Activated naive CD8-positive, alpha-beta T cell treated with anti-CD3 and anti-CD28 coated beads, Interleukin-2, amount 50 U/mL, for 24 hours (primary cell): ENCODE measurements at regions not wholly inside any gene's neighbourhood (a gene's known extent, or its start where the extent isn't known, plus 50 kb on each side); places are given as distances from the start of the nearest gene placed in this dataset.
"Not testable (repeated sequence)": the region's sequence is repeated elsewhere in the genome, so short reads cannot be mapped to it uniquely, and the experiment has no call there.

Experiments
- ATAC-seq: fragments of 150-1000 bp; cut with Tn5 transposase; one replicate; pipeline ENCODE4 v1.10.0; 2021
- DNase-seq: peaks from one replicate; pipeline ENCODE4 v3.0.0; 2021
- H3K27ac Mint-ChIP-seq: one replicate; pipeline ENCODE4 v1.8.0; 2021; ENCODE audit warnings: mild to moderate bottlenecking, mixed read lengths
- H3K27me3 Mint-ChIP-seq: one replicate; pipeline ENCODE4 v1.8.0; 2021; ENCODE audit warnings: mixed read lengths
- H3K36me3 Mint-ChIP-seq: one replicate; pipeline ENCODE4 v1.8.0; 2021; ENCODE audit warnings: low read depth, mixed read lengths
- H3K4me1 Mint-ChIP-seq: one replicate; pipeline ENCODE4 v1.8.0; 2021; ENCODE audit warnings: mixed read lengths
- H3K4me3 Mint-ChIP-seq: one replicate; pipeline ENCODE4 v1.8.0; 2021; ENCODE audit warnings: mild to moderate bottlenecking, moderate library complexity, mixed read lengths
- H3K9me3 Mint-ChIP-seq: one replicate; pipeline ENCODE4 v1.8.0; 2021; ENCODE audit warnings: mixed read lengths

DNA sequence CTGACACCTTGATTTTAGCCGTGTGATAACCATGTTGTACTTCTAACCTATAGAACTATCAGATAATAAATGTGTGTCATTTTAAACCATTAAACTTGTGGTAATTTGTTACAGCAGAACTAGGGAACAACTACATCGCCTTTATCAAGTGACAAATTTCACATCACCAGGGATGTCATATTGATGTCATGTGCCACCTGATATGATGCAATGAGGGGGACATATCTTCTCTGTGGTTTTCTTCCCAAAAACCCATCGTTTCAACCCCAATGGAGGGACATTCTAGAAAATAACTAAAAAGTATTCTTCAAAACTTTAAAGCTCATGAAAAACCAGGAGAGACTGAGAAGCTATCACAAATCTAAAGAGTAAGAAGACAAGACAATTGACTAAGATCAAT, 212.2 kb downstream of the ETV1 start:
- no peak for DNase-seq
- H3K27me3 Mint-ChIP-seq, result no peaks in the 10 kb centered on the region
- no peak overlapping the region for H3K27ac Mint-ChIP-seq
- H3K36me3 Mint-ChIP-seq, result no peaks in the 10 kb centered on the region
- H3K9me3 Mint-ChIP-seq, result no peaks in the 10 kb centered on the region
- peaks cover 4% of the 10 kb centered on the region for H3K4me1 Mint-ChIP-seq
- no peak overlapping the region for H3K4me3 Mint-ChIP-seq
- no peak for ATAC-seq

GRCh38 chr7:13778967-13779366, 210.5 kb downstream of the ETV1 start:
- ATAC-seq, result peak; percentile 77
- peak; percentile 3 for DNase-seq
- Mint-ChIP-seq H3K4me3 (no peak overlapping the region), H3K27ac (no peak overlapping the region), H3K9me3 (no peaks in the 10 kb centered on the region), H3K4me1 (peaks cover 4% of the 10 kb centered on the region), H3K27me3 (no peaks in the 10 kb centered on the region), H3K36me3 (no peaks in the 10 kb centered on the region)

DNA sequence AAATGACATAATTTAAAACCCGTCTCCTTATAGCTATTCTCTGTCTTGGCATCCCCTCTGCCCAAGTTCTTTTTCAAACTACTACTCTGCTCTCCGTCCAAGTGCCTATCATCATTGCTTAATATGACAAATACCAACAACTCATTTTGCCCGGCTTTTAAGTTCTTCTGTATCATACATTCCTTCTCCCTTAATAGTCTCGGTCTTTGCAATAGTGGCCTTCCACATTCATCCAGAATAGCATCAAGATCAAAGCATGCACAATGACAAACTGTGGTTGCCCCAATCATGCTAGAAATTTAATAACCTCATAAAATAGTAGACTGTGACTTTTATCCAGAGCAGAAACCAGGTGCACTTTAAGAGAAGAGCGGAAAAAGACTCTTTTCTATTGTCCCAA, 198.9 kb downstream of the ETV1 start:
- H3K36me3 Mint-ChIP-seq, result no peaks in the 10 kb centered on the region
- H3K4me3 Mint-ChIP-seq, result no peak overlapping the region
- no peak overlapping the region for H3K27ac Mint-ChIP-seq
- no peak for ATAC-seq
- no peaks in the 10 kb centered on the region for H3K9me3 Mint-ChIP-seq
- H3K4me1 Mint-ChIP-seq, result no peaks in the 10 kb centered on the region
- H3K27me3 Mint-ChIP-seq, result no peaks in the 10 kb centered on the region
- no peak for DNase-seq

DNA sequence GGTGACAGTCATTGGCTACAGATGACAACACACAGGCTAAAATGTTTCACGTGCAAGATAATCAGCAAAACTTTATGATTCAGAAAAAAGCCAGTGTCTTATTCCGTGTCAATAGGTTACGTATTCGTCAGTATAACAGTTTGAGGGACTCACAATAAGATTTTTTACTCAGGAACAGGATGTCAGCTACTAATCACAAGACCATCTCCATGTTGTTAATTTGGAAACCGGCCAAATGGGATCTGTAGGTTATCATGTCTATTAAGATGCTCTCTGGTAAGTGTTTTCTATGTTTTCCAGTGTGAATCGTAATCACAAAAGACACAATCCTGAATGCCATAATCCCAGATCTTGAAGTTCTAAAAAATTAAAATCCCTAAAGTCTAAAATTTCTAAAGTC, 197.3 kb downstream of the ETV1 start:
- H3K4me1 Mint-ChIP-seq, result no peaks in the 10 kb centered on the region
- H3K36me3 Mint-ChIP-seq, result no peaks in the 10 kb centered on the region
- DNase-seq, result no peak
- H3K9me3 Mint-ChIP-seq, result no peaks in the 10 kb centered on the region
- H3K4me3 Mint-ChIP-seq, result no peak overlapping the region
- no peaks in the 10 kb centered on the region for H3K27me3 Mint-ChIP-seq
- no peak overlapping the region for H3K27ac Mint-ChIP-seq
- no peak for ATAC-seq

DNA sequence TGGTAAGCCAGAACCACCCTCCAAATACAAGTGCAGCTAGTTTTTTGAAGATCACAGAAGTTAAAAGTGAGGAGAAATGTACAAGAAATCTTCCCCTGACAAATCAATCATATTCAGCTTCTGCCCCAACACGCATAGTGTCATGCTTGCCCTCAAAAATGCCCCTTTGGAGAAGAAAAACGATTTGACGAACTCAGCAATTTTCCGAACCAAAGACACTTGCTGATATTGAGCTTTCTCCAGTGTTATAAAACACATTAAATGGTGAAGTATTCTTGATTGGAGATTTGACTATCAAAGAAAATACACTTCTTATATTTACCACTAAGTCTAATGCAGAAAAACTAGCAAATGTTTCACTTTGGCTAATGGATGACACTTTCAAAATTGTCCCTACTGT, 195.5 kb downstream of the ETV1 start:
- H3K9me3 Mint-ChIP-seq, result no peaks in the 10 kb centered on the region
- no peak for DNase-seq
- ATAC-seq, result no peak
- no peaks in the 10 kb centered on the region for H3K4me1 Mint-ChIP-seq
- H3K27me3 Mint-ChIP-seq, result no peaks in the 10 kb centered on the region
- H3K27ac Mint-ChIP-seq, result no peak overlapping the region
- no peak overlapping the region for H3K4me3 Mint-ChIP-seq
- H3K36me3 Mint-ChIP-seq, result no peaks in the 10 kb centered on the region

DNA sequence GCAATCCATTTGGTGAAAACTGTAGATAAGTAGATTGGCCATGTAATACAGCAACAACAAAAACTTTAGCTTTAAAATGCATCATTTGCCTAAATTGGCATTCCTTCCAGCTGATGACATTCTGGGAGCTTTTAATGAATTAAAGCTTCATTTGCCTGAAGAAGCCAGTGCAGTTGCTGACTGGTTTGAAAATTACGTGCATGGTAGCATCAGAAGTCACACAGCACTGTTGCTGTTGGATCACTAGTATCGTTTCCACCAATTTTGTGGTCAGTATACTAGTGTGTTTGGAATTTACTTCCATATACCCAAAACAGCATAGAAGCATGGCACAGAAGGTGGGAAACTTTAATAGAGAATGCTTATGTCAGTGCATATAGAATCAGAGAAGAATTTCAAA, 194.9 kb downstream of the ETV1 start:
- no peaks in the 10 kb centered on the region for H3K36me3 Mint-ChIP-seq
- ATAC-seq (no peak), DNase-seq (no peak)
- H3K4me1 Mint-ChIP-seq, result no peaks in the 10 kb centered on the region
- no peak overlapping the region for H3K27ac Mint-ChIP-seq
- H3K27me3 Mint-ChIP-seq, result no peaks in the 10 kb centered on the region
- no peak overlapping the region for H3K4me3 Mint-ChIP-seq
- H3K9me3 Mint-ChIP-seq, result no peaks in the 10 kb centered on the region

DNA sequence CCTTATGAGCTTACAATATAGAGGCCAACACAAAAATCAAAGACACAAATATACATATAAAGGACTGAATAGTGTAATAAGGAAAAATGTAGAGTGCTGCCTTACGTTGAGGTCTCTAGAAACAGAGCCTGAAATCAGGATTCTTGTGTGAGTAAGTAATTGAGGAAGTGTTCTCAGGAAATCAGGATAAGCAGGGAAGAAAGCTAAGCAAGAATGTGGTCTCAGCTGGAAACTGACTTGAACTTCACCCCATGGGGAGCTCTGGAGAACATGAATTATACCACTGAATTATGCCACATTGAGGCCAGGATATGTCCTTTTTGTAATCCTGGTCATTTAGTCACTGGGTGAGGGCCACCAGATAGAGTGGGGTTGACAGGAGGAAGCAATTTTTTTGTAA, 191.9 kb downstream of the ETV1 start:
- Mint-ChIP-seq H3K4me3 (no peak overlapping the region), H3K4me1 (peaks cover 6% of the 10 kb centered on the region), H3K27me3 (no peaks in the 10 kb centered on the region), H3K9me3 (no peaks in the 10 kb centered on the region), H3K27ac (no peak overlapping the region), H3K36me3 (no peaks in the 10 kb centered on the region)
- ATAC-seq (no peak), DNase-seq (no peak)

DNA sequence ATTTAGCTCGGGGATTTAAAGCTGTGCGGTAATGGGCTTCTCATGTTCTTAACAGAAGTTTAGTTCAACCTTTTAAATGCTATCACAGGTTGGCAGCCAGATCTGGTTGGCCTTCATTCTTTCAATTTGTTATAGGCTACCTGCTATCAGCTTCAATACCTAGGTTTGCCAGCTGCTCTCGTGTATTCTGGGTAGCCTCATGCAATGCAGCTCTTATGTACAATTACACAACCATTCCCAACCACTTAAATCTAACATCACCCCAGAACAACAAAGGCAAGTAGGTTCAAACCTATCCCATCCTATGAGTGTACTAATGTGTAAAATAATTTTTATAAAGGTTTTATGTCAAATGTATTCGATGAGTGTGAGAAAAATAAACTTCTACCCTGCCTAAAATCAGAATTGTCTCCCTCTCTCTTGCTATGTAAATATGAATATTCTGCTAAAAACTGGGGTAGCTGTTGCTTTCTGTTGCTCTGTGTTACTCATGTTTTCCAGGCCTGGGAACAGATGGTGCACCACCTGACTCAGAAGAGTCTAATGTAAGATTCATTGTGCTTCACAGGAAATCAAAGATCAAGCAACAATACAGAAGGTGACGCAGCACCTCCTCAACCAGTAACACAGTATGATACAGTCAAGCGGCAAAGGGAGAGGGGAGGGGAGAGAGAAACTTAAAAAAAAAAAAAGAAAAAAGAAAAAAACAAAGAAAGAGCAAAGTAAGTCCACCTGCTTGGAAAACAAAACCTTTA, 188.6 kb downstream of the ETV1 start:
- H3K4me1 Mint-ChIP-seq, result peaks cover 6% of the 10 kb centered on the region
- no peaks in the 10 kb centered on the region for H3K36me3 Mint-ChIP-seq
- no peak overlapping the region for H3K27ac Mint-ChIP-seq
- no peaks in the 10 kb centered on the region for H3K9me3 Mint-ChIP-seq
- ATAC-seq, result peak; percentile 84
- no peak for DNase-seq
- no peaks in the 10 kb centered on the region for H3K27me3 Mint-ChIP-seq
- H3K4me3 Mint-ChIP-seq, result no peak overlapping the region

DNA sequence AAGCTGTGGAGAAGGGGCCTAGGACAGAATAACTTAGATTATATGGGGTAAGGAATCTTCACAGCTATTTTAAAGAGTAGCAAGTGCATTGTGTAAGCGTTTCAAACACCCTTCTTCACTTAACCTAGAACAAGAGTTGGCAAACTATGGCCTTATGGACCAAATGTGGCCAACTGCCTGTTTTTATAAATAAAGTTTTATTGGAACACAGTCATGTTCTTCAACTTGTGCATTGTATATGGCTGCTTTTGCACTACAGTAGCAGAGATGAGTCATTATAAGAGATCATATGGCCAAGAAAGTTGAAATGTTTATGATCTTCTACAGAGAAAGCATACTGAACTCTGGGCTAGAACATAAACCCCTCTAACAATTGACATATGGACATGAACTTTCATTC, 187.8 kb downstream of the ETV1 start:
- no peak for DNase-seq
- ATAC-seq, result no peak
- Mint-ChIP-seq H3K27me3 (no peaks in the 10 kb centered on the region), H3K9me3 (no peaks in the 10 kb centered on the region), H3K36me3 (no peaks in the 10 kb centered on the region), H3K4me1 (peaks cover 6% of the 10 kb centered on the region), H3K4me3 (no peak overlapping the region), H3K27ac (no peak overlapping the region)

- Mint-ChIP-seq H3K9me3 (no peaks in the 10 kb centered on the region), H3K27ac (no peak overlapping the region), H3K27me3 (no peaks in the 10 kb centered on the region), H3K36me3 (no peaks in the 10 kb centered on the region), H3K4me3 (no peak overlapping the region), H3K4me1 (peaks cover 6% of the 10 kb centered on the region)
- ATAC-seq (no peak), DNase-seq (no peak)
Measured at GRCh38 chr7:13802651-13803050, 186.8 kb downstream of the ETV1 start.

DNA sequence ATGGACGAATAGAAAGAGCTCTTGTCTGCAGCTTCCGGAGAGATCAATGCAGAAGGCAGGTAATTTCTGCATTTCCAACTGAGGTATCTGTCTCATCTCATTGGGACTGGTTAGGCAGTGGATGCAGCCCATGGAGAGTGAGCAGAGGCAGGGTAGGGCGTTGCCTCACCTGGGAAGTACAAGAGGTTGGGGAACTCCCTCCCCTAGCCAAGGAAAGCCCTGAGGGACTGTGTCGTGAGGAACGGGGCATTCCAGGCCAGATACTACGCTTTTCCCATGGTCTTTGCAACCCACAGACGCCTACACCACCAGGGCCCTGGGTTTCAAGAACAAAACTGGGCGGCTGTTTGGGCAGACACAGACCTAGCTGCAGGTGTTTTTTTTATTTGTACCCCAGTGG, 186.3 kb downstream of the ETV1 start:
- H3K27ac Mint-ChIP-seq, result no peak overlapping the region
- ATAC-seq (no peak), DNase-seq (no peak)

DNA sequence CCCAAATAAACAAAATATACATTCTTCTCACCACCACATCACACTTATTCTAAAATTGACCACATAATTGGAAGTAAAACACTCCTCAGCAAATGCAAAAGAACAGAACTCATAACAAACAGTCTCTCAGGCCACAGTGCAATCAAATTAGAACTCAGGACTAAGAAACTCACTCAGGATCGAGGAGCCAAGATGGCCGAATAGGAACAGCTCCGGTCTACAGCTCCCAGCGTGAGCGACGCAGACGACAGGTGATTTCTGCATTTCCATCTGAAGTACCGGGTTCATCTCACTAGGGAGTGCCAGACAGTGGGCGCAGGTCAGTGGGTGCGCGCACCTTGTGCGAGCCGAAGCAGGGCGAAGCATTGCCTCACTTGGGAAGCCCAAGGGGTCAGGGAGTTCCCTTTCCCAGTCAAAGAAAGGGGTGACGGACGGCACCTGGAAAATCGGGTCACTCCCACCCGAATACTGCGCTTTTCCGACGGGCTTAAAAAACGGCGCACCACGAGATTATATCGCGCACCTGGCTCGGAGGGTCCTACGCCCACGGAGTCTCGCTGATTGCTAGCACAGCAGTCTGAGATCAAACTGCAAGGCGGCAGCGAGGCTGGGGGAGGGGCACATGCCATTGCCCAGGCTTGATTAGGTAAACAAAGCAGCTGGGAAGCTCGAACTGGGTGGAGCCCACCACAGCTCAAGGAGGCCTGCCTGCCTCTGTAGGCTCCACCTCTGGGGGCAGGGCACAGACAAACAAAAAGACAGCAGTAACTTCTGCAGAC, 183.2 kb downstream of the ETV1 start:
- DNase-seq, H3K27ac Mint-ChIP-seq, H3K36me3 Mint-ChIP-seq, H3K4me1 Mint-ChIP-seq, ATAC-seq, H3K9me3 Mint-ChIP-seq, H3K4me3 Mint-ChIP-seq, H3K27me3 Mint-ChIP-seq: not testable (repeated sequence)

More for the DNA sequence above, 186.3 kb downstream of the ETV1 start:
- H3K4me3 Mint-ChIP-seq, result no peak overlapping the region
- H3K36me3 Mint-ChIP-seq, result no peaks in the 10 kb centered on the region
- H3K9me3 Mint-ChIP-seq, result no peaks in the 10 kb centered on the region
- no peaks in the 10 kb centered on the region for H3K27me3 Mint-ChIP-seq
- H3K4me1 Mint-ChIP-seq, result peaks cover 6% of the 10 kb centered on the region

DNA sequence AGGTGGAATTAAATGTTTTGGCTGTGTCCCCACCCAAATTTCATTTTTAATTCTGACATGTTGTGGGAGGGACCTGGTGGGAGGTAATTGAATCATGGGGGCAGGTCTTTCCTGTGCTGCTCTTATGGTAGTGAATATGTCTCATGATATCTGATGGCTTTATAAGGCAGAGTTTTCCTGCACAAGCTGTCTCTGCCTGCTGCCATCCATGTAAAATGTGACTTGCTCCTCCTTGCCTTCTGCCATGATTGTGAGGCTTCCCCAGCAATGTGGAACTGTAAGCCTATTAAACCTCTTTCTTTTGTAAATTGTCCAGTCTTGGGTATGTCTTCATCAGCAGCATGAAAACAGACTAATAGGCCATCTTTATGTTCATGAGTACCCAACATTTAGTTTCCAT, 172.2 kb downstream of the ETV1 start:
- H3K9me3 Mint-ChIP-seq, result peaks cover 21% of the 10 kb centered on the region
- not testable (repeated sequence) for ATAC-seq, H3K4me1 Mint-ChIP-seq, H3K4me3 Mint-ChIP-seq, H3K27ac Mint-ChIP-seq, H3K27me3 Mint-ChIP-seq, DNase-seq, H3K36me3 Mint-ChIP-seq

GRCh38 chr7:13821152-13821787, 168.2 kb downstream of the ETV1 start:
- Mint-ChIP-seq H3K27ac (no peak overlapping the region), H3K27me3 (no peaks in the 10 kb centered on the region), H3K36me3 (no peaks in the 10 kb centered on the region), H3K9me3 (peaks cover 6% of the 10 kb centered on the region), H3K4me3 (no peak overlapping the region), H3K4me1 (no peaks in the 10 kb centered on the region)
- DNase-seq (no peak), ATAC-seq (no peak)

GRCh38 chr7:13822678-13823077, 166.8 kb downstream of the ETV1 start:
- Mint-ChIP-seq H3K4me3 (no peak overlapping the region), H3K9me3 (peaks cover 6% of the 10 kb centered on the region), H3K36me3 (no peaks in the 10 kb centered on the region), H3K27me3 (no peaks in the 10 kb centered on the region), H3K4me1 (no peaks in the 10 kb centered on the region), H3K27ac (no peak overlapping the region)
- ATAC-seq (no peak), DNase-seq (no peak)
